ENCODE measurements at regions not wholly inside any gene's neighbourhood (a gene's known extent, or its start where the extent isn't known, plus 50 kb on each side); places are given as distances from the start of the nearest gene placed in this dataset.

- Histone ChIP-seq H4K20me1 (ENCODE audit: insufficient read depth, low read length) (no peaks in the 10 kb centered on the region), H2AFZ (ENCODE audit: low read length) (no peak overlapping the region), H3K27ac (ENCODE audit: low read depth, low read length) (no peak overlapping the region), H3K4me3 (ENCODE audit: insufficient read depth, low read length) (no peak overlapping the region), H3K4me1 (ENCODE audit: insufficient read depth, low read length) (no peaks in the 10 kb centered on the region), H3K27me3 (ENCODE audit: insufficient read depth, low read length) (no peaks in the 10 kb centered on the region), H3K79me2 (ENCODE audit: insufficient read depth, low read length) (no peaks in the 10 kb centered on the region), H3K9me3 (ENCODE audit: low read depth, low read length) (no peaks in the 10 kb centered on the region), H3K36me3 (ENCODE audit: insufficient read depth, low read length) (no peaks in the 10 kb centered on the region), H3K4me2 (ENCODE audit: insufficient read depth, low read length) (no peak overlapping the region)
- TF ChIP-seq, protein P1, sequence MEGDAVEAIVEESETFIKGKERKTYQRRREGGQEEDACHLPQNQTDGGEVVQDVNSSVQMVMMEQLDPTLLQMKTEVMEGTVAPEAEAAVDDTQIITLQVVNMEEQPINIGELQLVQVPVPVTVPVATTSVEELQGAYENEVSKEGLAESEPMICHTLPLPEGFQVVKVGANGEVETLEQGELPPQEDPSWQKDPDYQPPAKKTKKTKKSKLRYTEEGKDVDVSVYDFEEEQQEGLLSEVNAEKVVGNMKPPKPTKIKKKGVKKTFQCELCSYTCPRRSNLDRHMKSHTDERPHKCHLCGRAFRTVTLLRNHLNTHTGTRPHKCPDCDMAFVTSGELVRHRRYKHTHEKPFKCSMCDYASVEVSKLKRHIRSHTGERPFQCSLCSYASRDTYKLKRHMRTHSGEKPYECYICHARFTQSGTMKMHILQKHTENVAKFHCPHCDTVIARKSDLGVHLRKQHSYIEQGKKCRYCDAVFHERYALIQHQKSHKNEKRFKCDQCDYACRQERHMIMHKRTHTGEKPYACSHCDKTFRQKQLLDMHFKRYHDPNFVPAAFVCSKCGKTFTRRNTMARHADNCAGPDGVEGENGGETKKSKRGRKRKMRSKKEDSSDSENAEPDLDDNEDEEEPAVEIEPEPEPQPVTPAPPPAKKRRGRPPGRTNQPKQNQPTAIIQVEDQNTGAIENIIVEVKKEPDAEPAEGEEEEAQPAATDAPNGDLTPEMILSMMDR (IDR thresholded peaks at IDR 0.05; ENCODE audit: extremely low read depth, low read depth, low read length) = no peak
- peak; percentile 21 for DNase-seq (ENCODE audit: insufficient read length, low spot score, missing footprints)
Observed at GRCh38 chr9:94010980-94011533, 55.9 kb upstream of the BARX1 start.

DNA sequence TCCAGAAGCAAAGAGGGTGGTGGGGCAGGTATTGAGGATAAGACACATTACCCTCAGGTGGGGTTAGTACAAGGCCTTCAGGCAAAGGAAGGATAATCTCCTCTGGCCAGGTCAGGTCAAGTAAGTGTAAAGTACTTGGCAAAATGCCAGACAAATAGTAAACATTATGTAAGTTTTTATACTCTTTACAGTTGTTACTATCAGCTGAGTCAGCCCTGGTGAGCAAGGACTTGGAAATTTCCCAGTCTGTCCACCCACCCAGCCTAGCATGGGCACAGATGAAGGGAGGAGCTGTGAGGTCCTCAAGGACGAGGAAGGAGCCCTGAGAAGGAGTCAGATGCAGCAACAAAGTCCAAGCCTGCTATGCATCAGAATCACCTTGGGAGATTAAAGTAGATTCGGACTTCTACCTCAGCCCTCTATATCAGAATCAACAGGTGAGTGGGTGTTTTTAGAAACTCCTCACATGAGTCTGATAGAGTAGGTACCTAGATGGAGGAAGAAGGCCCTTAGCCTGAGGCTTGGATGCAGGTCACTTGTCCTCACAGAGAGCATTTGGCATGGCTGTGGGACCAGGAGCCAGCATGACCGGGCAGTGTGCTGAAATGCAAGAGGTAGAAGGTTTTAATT lies 50.2 kb upstream of the BARX1 start:
- Histone ChIP-seq H3K27me3 (ENCODE audit: insufficient read depth, low read length) (no peaks in the 10 kb centered on the region), H3K4me1 (ENCODE audit: insufficient read depth, low read length) (peaks cover 6% of the 10 kb centered on the region), H3K4me2 (ENCODE audit: insufficient read depth, low read length) (no peak overlapping the region), H3K4me3 (ENCODE audit: insufficient read depth, low read length) (no peak overlapping the region), H3K79me2 (ENCODE audit: insufficient read depth, low read length) (no peaks in the 10 kb centered on the region), H3K27ac (ENCODE audit: low read depth, low read length) (no peak overlapping the region), H2AFZ (ENCODE audit: low read length) (no peak overlapping the region), H4K20me1 (ENCODE audit: insufficient read depth, low read length) (no peaks in the 10 kb centered on the region), H3K9me3 (ENCODE audit: low read depth, low read length) (no peaks in the 10 kb centered on the region), H3K36me3 (ENCODE audit: insufficient read depth, low read length) (no peaks in the 10 kb centered on the region)
- TF ChIP-seq, protein P1 (IDR thresholded peaks at IDR 0.05; ENCODE audit: extremely low read depth, low read depth, low read length) = no peak
- DNase-seq (ENCODE audit: insufficient read length, low spot score, missing footprints) = peak; percentile 53

All from osteoblast (primary cell).